ENCODE measurements at regions not wholly inside any gene's neighbourhood (a gene's known extent, or its start where the extent isn't known, plus 50 kb on each side); places are given as distances from the start of the nearest gene placed in this dataset.

DNA sequence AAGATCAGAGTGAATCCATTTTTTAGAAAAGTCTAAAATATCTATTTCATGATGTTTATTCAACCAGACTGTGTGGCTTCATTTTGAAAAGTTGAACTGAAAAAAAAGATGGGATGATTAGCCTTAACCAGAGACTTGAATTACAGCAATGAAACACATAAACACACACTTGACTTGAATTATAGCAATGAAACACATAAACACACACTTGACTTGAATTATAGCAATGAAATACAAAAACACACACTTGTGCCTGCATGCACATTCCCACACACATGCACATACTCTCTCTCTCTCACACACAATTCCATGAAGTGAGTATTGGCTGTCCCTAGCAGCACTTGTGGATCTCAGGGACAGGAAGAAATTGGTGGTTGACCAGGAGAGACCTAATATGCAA lies 286.8 kb downstream of the USP46 start:
- DNase-seq, result no peak
- H3K79me2 ChIP-seq (ENCODE audit: low read length), result no peaks in the 10 kb centered on the region
- no peak overlapping the region for H2AFZ ChIP-seq (ENCODE audit: low read length)
- no peaks in the 10 kb centered on the region for H3K9me2 ChIP-seq (replicated peaks; ENCODE audit: insufficient read depth, low read length)
- no peak overlapping the region for H3K4me3 ChIP-seq (ENCODE audit: low read length)
- no peak overlapping the region for H3K4me2 ChIP-seq (ENCODE audit: low read depth, low read length)
- H3K9ac ChIP-seq (ENCODE audit: low read length), result no peak overlapping the region
- TF ChIP-seq EZH2phosphoT487 (IDR thresholded peaks at IDR 0.05; ENCODE audit: low read length), result no peak
- no peak for TF ChIP-seq EZH2 (optimal IDR thresholded peaks at IDR 0.05; ENCODE audit: low read depth, low read length)
- TF ChIP-seq, protein P1, sequence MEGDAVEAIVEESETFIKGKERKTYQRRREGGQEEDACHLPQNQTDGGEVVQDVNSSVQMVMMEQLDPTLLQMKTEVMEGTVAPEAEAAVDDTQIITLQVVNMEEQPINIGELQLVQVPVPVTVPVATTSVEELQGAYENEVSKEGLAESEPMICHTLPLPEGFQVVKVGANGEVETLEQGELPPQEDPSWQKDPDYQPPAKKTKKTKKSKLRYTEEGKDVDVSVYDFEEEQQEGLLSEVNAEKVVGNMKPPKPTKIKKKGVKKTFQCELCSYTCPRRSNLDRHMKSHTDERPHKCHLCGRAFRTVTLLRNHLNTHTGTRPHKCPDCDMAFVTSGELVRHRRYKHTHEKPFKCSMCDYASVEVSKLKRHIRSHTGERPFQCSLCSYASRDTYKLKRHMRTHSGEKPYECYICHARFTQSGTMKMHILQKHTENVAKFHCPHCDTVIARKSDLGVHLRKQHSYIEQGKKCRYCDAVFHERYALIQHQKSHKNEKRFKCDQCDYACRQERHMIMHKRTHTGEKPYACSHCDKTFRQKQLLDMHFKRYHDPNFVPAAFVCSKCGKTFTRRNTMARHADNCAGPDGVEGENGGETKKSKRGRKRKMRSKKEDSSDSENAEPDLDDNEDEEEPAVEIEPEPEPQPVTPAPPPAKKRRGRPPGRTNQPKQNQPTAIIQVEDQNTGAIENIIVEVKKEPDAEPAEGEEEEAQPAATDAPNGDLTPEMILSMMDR (IDR thresholded peaks at IDR 0.05; ENCODE audit: low read length), result no peak
- no peak overlapping the region for H3K27ac ChIP-seq (ENCODE audit: low read length)
- no peaks in the 10 kb centered on the region for H3K27me3 ChIP-seq (replicated peaks; ENCODE audit: insufficient read depth, low read length)
- no peaks in the 10 kb centered on the region for H3K36me3 ChIP-seq (replicated peaks; ENCODE audit: insufficient read depth, low read length)
- H3K9me3 ChIP-seq (replicated peaks; ENCODE audit: insufficient read depth, low read length), result no peaks in the 10 kb centered on the region
- H4K20me1 ChIP-seq (ENCODE audit: insufficient read depth, low read length), result no peaks in the 10 kb centered on the region
- no peaks in the 10 kb centered on the region for H3K4me1 ChIP-seq (ENCODE audit: low read length)
- no peaks in the 10 kb centered on the region for H3F3A ChIP-seq (ENCODE audit: insufficient read depth, low read length)

DNA sequence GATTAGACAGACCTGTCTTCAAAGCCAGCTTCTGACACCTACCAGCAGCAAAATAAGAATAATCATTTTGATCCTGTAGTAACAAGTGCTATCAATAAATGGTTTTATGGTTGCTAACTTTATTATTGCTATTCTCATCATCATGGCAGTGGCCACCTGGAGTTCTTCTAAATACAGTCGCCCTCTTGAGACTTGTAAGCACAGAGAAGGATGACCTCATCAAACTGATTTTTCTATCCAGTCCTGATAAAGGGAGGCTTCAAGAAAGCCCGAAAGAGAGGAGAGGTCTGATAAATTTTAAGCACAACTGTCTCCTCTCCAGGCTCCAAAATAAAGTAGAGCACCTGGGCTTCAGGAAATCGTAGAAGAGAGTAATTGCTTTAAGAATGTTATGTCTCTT lies 286.4 kb downstream of the USP46 start:
- H3K36me3 ChIP-seq (replicated peaks; ENCODE audit: insufficient read depth, low read length), result no peaks in the 10 kb centered on the region
- no peaks in the 10 kb centered on the region for H3K4me1 ChIP-seq (ENCODE audit: low read length)
- no peak overlapping the region for H3K27ac ChIP-seq (ENCODE audit: low read length)
- H3K9me3 ChIP-seq (replicated peaks; ENCODE audit: insufficient read depth, low read length), result no peaks in the 10 kb centered on the region
- no peak overlapping the region for H3K4me3 ChIP-seq (ENCODE audit: low read length)
- DNase-seq, result no peak
- TF ChIP-seq EZH2phosphoT487 (IDR thresholded peaks at IDR 0.05; ENCODE audit: low read length) (no peak), EZH2 (optimal IDR thresholded peaks at IDR 0.05; ENCODE audit: low read depth, low read length) (no peak)
- TF ChIP-seq, protein P1 (IDR thresholded peaks at IDR 0.05; ENCODE audit: low read length), result no peak
- H3F3A ChIP-seq (ENCODE audit: insufficient read depth, low read length), result no peaks in the 10 kb centered on the region
- H3K9me2 ChIP-seq (replicated peaks; ENCODE audit: insufficient read depth, low read length), result no peaks in the 10 kb centered on the region
- H2AFZ ChIP-seq (ENCODE audit: low read length), result no peak overlapping the region
- no peak overlapping the region for H3K9ac ChIP-seq (ENCODE audit: low read length)
- H3K27me3 ChIP-seq (replicated peaks; ENCODE audit: insufficient read depth, low read length), result no peaks in the 10 kb centered on the region
- no peak overlapping the region for H3K4me2 ChIP-seq (ENCODE audit: low read depth, low read length)
- no peaks in the 10 kb centered on the region for H3K79me2 ChIP-seq (ENCODE audit: low read length)
- H4K20me1 ChIP-seq (ENCODE audit: insufficient read depth, low read length), result no peaks in the 10 kb centered on the region

DNA sequence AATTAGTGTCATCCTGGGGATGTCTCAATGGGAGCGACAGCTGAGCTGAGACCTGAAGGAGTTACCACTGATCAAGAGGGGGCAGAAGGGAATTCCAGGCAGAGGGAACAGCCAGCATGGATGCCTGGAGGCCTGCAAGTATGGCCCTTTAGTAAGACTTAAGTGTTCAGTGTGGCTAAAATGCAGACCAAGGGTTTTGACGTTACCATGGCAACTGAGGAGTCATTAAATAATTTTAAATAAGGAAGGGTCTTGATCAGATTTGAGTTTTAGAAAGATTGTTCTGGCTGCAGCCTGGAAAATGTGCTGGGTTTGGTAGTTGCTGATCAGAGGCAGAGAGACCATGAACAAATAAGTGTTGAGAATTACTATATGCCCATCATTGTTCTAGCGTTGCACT lies 285.5 kb downstream of the USP46 start:
- no peak for DNase-seq

More for the DNA sequence above, 285.5 kb downstream of the USP46 start:
- no peaks in the 10 kb centered on the region for H3K4me1 ChIP-seq (ENCODE audit: low read length)
- H3K9me3 ChIP-seq (replicated peaks; ENCODE audit: insufficient read depth, low read length), result no peaks in the 10 kb centered on the region
- no peak overlapping the region for H3K4me3 ChIP-seq (ENCODE audit: low read length)
- H3F3A ChIP-seq (ENCODE audit: insufficient read depth, low read length), result no peaks in the 10 kb centered on the region
- H3K27ac ChIP-seq (ENCODE audit: low read length), result no peak overlapping the region
- no peaks in the 10 kb centered on the region for H3K79me2 ChIP-seq (ENCODE audit: low read length)
- no peak for TF ChIP-seq EZH2phosphoT487 (IDR thresholded peaks at IDR 0.05; ENCODE audit: low read length)
- TF ChIP-seq, protein P1 (IDR thresholded peaks at IDR 0.05; ENCODE audit: low read length), result no peak
- TF ChIP-seq EZH2 (optimal IDR thresholded peaks at IDR 0.05; ENCODE audit: low read depth, low read length), result no peak
- no peaks in the 10 kb centered on the region for H3K36me3 ChIP-seq (replicated peaks; ENCODE audit: insufficient read depth, low read length)
- no peak overlapping the region for H3K9ac ChIP-seq (ENCODE audit: low read length)
- no peaks in the 10 kb centered on the region for H4K20me1 ChIP-seq (ENCODE audit: insufficient read depth, low read length)
- H2AFZ ChIP-seq (ENCODE audit: low read length), result no peak overlapping the region
- H3K27me3 ChIP-seq (replicated peaks; ENCODE audit: insufficient read depth, low read length), result no peaks in the 10 kb centered on the region
- H3K9me2 ChIP-seq (replicated peaks; ENCODE audit: insufficient read depth, low read length), result no peaks in the 10 kb centered on the region
- no peak overlapping the region for H3K4me2 ChIP-seq (ENCODE audit: low read depth, low read length)
